ENCODE measurements at regions not wholly inside any gene's neighbourhood (a gene's known extent, or its start where the extent isn't known, plus 50 kb on each side); places are given as distances from the start of the nearest gene placed in this dataset.
A peak's percentile ranks its signal among the peaks of the same experiment; 100 is the strongest.

DNA sequence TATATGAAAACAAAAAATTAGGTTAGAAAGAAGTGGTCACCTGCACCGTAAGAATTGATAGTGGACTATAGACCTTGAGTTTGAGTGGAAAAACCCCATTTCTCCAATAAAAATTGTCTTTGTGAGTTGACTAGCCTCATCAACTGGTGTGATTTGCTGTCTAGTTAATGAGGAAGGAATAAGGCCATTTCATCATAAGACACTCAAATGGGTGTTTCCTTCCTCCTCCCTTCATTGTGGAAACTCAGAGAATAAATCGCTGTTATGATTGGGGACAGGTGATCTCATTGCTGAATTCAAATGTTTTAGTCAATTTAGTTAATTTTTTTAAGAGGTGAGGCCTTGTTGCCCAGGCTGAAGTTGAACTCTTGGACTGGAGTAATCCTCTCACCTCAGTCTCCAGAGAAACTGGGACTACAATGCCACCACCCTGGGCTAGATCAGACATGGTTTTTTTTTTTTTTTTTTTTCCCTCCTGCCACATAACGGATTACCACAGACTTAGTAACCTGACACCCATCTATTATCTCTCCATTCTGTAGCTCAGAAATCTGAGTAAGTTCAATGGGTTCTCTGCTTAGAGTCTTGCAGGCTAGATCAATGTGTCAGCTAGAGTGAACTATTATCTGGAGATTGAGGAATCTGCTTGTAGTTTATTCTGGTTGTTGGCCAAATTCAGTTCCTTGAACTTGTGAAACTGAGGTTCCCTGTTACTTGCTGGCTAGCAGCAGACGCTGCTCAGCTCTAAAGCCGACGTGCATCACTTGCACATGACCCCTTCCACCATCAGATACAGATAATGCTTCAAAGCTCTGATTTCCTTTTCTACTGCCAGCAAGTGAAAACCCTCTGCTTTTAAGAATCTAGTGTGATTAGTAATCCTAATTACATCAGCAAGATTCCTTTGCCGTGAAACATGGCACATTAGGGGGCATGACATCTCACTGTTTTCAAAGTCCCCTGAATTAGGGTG lies 663.8 kb upstream of the CDH9 start:
- DNase-seq (ENCODE audit: low read depth in 2 of 2): peak; percentile 48 to 64

DNA sequence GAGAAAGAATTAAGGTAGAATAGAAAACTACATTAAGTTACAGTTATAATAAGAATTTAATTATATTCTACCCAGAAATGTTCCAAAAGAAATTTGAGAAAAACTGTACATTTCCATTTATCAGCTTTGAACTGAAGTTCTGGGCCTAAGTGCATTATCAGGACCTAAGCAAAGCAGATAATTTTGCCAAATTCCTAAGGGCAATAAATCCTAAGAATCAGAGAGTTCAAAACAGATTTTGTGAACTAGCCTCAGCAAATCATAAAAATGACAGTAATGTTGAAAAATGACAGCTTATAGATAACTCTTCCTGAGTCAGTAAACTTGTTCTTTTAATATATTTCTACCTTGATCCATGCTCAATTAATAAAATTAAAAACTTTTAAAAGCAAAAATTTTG lies 662.1 kb upstream of the CDH9 start:
- no peak for DNase-seq (ENCODE audit: low read depth in 2 of 2)

DNA sequence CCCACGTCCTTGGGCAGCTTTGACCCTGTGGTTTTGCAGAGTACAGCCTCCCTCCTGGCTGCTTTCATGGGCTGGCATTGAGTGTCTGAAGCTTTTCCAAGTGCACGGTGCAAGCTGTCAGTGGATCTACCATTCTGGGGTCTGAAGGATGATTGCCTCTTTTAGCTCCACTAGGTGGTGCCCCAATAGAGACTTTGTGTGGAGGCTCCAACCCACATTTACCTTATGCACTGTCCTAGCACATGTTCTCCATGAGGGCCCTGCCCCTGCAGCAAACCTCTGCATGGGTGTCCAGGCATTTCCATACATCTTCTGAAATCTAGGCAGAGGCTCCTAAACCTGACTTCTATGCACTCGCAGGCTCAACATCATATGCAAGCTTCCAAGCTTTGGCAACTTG lies 644.2 kb upstream of the CDH9 start:
- DNase-seq (ENCODE audit: low read depth in 2 of 2): no peak

DNA sequence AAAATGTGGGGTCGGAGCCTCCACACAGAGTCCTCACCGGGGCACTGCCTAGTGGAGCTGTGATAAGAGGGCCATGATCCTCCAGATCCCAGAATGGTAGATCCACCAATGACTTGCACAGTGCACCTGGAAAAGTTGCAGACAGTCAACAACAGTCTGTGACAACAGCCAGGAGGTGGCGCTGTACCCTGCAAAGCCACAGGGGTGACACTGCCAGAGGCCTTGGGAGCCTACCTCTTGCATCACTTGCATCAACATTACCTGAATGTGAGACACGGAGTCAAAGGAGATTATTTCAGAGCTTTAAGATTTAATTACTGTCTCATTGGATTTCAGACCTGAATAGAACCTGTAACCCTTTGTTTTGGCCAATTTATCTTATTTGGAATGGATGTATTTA lies 614.1 kb upstream of the CDH9 start:
- no peak for DNase-seq (ENCODE audit: low read depth in 2 of 2)

DNA sequence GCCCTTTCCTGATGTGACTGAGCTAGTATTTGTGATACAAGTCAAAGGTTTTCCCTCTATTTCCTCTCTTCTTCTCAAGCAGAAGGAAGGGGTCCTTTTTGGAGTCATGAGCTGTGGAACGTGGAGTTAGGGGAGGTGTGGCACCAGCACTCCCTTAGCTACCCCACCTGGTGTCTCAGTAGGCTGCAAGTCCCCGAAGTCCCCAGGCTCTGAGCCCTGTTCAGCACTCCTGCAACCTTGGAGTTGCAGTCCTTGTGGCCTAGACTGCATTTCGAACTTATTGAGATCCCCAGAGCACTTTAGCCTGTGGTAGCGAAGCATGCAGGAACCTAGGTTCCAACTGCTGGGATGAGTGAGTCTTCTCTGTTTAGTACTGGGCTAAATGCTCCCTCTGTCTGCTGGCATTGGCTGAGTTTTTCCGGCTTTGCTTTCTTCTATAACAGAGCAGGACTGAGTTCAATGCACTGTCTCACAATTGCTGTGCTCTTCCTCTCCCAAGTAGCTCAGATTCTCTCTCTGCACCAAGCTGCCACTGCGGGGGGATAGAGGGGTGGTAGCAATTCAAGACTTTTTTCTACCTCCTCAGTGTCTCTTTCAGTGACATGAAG lies 600.7 kb upstream of the CDH9 start:
- no peak for DNase-seq (ENCODE audit: low read depth in 2 of 2)

DNA sequence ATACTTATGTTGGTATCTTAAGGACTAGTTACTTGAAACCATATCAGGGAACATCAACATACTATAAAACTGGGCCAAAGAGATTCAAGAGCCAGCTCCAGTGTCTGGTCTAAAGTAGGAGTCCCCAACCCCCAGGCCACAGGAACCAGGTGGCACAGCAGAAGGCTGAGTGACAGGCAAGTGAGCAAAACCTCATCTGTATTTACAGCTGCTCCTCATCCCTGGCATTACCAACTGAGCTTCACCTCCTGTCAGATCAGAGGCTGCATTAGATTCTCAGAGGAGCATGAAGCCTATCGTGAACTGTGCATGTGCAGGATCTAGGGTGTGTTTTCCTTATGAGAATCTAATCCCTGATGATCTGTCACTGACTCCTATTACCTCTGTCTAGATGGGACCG lies 581.6 kb upstream of the CDH9 start:
- no peak for DNase-seq (ENCODE audit: low read depth in 2 of 2)

DNA sequence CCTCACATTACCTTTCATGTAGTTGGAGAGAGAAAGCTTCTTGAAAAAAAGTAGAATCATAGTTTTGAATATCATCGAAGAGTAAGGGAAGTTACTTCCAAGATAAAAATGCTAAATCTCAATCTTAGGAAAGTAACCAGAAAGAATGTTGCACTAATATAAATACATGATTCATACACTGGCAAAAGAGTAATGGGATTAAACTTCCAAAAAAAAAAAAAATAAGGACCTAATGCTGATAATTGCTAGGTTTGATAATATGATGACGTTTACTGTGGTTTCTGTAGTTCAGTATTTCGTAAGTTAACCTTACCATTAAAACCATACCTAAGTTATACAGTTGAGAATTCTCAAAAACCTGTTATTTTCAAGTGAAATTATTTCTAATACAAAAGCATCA lies 573.8 kb upstream of the CDH9 start:
- DNase-seq (ENCODE audit: low read depth in 2 of 2): no peak

DNA sequence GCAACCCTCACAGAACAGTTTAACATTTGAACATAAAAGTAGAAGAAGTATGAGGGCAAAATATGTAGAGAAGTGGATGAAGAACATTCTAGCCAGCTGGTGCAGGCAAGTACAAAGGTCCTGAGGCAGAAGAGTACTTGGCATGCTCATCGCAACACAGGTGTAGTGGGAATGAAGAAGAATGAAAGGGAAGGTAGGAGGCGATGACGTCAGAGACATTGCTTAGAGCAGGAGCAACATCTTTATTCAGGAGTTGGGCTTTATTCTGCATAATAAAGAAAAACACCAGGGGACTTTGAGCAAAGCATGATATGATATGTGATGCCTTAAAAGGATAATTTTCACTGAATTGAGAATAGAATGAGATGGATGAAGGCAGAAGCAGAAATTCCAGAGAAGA lies 570.6 kb upstream of the CDH9 start:
- no peak for DNase-seq (ENCODE audit: low read depth in 2 of 2)

DNA sequence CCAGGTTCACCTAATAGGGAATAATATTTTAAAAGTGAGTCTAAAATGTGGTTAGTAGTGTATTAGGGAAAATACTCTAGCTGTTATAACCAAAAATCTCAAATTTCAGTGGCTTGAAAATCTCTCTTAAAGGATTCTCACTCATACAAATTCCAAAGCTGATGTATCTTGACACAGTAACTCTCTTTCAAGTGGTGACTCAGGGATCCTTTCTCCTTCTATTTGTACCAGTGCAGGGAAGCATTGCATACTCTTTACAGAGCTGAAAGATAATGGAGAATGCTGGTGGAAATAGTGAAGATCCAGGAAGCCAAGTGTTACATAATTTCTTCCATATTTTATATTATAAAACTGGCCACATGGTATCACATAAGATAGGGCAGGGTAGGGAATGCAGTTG lies 560.2 kb upstream of the CDH9 start:
- DNase-seq (ENCODE audit: low read depth in 2 of 2): peak in 1 of 2 experiments; percentile 14

DNA sequence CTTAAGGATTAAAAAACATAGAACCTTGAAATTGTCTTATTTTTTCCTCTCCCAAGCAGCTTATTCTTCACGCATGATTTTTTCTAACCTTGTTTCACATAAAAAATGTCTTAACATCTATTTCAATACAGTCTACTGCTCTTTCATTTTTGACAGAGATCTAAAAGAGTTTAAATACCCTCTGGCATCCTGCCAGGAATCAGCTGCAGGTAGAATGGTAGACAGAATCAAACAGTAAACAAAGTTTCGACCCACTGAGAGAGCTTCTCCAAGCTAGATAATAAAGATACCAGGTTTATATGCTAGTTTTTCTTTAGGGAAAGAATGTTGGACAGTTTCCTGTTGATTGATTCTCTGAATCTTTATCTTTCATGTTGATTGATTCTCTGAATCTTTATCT lies 555.8 kb upstream of the CDH9 start:
- no peak for DNase-seq (ENCODE audit: low read depth in 2 of 2)

DNA sequence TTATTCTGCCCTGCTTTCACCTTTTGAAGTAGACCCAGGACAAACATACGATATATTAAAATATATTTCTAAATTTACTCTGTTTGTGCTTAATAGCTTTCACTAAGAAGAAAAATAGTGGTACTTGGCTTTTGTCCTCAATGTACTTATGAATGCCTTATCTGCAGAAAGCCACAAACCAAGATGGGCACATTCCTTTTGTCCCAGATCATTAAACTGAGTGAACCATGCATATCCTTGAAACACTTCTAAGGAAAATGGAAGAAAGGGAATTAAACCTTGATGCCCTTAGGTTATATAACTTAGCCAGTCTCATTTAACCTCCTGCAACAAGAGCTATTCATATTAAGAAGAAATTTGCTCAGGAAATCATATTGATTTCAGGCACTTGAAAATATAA lies 553.8 kb upstream of the CDH9 start:
- DNase-seq (ENCODE audit: low read depth in 2 of 2): peak; percentile 12 to 24

DNA sequence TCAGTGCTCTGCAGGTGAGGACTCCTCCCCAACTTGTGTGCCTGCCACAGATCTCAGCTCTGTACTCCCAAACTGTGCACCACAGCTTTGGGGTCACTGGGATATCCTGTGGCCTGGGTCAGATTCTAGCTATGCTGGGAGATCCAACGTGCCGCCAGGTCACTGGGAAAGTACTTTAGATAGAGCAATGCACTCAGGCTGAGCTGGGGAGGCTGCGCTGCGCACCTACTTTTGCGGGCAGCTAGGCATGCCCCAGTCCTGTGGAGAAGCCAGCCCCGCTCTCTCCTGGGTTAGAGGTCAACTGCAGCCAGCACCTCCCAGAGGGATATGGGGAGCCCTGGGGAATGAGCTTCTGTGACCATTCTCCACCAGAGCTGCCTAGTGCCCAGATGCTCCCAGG lies 552.1 kb upstream of the CDH9 start:
- no peak for DNase-seq (ENCODE audit: low read depth in 2 of 2)

DNA sequence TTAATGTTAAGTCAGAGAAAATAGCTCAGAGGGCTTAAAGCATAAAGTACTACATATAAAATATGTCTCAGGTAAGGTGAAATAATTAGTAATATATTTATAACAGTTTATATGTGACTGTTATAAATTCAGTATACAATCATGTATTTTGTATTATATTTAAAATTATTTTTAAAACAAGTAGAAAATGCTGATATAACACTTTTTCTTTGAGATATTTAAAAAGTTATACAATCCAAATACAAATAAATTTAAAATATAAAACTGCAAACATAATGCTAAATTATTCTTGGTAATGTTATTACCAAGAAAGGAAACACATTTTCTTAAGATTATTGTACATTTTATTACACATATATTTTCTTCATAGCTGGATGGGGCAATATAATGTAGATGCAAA lies 539.9 kb upstream of the CDH9 start:
- no peak for DNase-seq (ENCODE audit: low read depth in 2 of 2)

DNA sequence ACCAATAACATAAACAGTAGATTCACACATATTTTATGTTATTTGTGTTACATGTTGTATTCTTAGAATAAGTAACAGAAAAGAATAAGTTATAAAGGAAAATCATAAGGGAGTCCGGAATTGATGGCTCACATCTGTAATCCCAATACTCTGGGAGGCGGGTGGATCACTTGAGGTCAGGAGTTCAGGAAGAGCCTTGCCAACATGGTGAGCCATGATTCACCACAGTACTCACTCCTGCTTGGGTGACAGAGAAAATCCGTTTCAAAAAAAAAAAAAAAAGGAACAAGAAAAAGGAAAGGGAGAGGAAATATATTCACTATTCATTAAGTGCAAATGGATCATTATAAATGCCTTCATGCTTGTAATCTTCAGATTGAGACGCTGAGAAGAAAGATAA lies 533.3 kb upstream of the CDH9 start:
- DNase-seq (ENCODE audit: low read depth in 2 of 2): no peak

DNA sequence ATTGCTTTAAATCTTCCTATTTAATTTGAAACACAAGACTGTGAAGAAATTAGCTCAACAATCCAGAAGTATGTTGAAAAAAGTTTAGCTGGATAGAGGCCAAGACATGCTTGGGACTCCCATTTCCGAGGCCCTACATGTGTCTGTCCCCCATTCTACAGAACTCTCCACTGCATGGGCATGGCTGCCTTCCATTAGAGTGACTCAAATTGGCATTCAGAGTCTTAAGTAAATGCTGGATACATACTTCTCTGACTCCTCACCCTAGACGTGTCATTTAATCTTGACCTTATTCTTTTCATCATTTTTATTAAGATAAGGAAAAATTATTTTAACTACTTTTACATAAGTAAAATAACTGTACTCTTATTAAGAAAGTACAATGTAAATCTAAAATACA lies 530.4 kb upstream of the CDH9 start:
- no peak for DNase-seq (ENCODE audit: low read depth in 2 of 2)

DNA sequence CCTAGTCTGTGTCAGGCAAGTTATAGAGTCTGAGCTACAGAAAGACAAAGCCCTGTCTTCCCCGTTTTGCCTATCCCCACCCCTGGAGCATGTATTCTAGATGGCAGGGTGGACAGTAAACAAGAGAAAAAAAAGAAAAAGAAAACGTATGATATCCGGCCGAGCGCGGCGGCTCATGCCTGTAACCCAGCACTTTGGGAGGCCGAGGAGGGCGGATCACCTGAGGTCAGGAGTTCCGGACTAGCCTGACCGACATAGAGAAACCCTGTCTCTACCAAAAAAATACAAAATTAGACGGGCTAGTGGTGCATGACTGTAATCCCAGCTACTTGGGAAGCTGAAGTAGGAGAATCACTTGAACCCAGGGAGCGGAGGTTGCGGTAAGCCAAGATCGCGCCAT lies 523.0 kb upstream of the CDH9 start:
- DNase-seq (ENCODE audit: low read depth in 2 of 2): no peak

DNA sequence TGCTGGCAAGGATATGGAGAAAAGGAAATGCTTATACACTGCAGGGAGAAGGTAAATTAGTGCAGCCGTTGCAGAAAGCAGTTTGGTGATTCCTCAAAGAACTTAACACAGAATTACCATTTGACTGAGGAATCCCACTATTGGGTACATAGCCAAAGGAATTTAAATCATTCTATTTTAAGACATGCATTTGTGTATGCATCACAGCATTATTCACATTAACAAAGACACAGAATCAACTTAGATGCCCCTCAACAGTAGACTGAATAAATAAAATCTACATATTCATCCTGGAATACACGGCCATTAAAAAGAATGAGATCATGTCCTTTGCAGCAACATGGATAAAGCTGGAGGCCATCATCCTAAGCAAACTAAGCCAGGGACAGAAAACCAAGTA lies 510.1 kb upstream of the CDH9 start:
- DNase-seq (ENCODE audit: low read depth in 2 of 2): no peak

DNA sequence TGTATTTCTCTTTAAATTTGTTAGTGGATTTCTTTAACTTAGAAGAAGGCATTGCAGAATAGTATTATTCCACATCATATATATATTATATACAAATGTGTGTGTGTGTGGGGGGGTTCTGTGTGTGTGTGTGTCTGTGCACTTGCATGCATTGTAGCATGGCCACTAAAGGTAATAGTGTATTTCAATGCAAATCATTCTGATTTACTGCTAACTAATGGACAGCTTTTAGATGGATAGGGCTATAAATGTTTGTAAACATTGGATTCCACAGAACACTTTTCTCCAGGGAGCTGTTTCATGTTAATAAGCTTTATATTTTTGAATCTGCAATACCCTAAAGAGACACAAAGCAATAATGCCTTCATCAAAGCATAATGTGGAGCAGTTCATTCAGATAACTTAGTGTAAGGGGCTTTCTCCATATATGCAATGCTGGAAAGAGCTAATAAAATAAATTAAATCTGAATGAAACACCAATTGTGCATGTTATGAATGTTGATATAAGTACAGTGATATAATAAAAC lies 496.7 kb upstream of the CDH9 start:
- DNase-seq (ENCODE audit: low read depth in 2 of 2): no peak

DNA sequence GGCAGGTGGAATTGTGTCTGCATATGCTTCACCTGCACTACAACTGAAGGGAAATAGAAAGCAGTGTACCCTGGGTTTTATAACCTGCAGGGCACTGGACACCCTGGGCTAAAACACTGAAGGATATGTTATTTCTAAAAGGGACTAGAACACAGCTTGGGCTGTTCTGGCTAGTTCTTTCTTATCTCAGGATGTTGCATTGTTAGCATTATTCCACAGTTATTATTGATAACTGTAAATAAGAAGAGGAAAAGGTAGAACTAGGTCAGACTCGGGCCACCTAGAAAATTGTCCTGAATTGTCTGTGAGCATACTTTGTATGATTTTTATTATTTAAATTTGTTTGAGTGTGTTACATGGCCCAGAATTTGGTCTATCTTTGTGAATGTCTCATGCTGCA lies 493.9 kb upstream of the CDH9 start:
- DNase-seq (ENCODE audit: low read depth in 2 of 2): no peak

DNA sequence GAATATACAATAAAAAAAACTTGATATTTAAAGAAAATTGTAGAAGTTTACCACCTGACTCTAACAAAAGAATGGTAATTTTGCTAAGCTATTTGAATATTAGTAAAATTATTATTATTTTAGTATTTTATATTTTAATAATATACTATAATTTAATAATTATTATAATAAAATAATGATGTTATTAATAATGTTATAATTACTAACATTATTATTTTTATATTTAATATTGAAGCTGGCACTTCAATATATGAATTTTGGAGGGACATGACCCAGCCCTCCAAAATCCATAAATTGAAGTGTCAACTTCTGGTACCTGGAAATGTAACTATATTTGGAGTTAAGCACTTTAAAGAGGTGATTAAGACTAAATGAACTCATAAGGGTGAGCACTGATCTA lies 486.1 kb upstream of the CDH9 start:
- DNase-seq (ENCODE audit: low read depth in 2 of 2): no peak

DNA sequence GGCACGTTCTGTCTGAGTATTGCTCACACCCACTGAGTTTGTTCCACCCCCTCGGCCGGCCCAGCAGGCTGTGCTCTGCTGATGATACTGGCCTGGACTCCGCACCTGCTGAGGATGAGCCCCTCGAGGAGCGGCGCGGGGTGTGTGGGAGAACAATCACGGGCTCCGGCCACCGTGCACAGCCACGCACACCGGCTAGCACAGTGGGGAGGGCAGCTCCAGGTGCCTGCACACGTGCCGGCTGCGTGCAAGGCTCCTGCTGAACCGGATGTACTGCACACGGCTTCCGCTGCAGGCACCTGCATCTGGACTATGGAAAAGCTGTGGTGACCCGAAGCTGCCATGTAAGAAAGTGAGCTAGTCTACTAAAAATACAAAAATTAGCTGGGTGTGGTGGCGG lies 485.2 kb upstream of the CDH9 start:
- no peak for DNase-seq (ENCODE audit: low read depth in 2 of 2)

DNA sequence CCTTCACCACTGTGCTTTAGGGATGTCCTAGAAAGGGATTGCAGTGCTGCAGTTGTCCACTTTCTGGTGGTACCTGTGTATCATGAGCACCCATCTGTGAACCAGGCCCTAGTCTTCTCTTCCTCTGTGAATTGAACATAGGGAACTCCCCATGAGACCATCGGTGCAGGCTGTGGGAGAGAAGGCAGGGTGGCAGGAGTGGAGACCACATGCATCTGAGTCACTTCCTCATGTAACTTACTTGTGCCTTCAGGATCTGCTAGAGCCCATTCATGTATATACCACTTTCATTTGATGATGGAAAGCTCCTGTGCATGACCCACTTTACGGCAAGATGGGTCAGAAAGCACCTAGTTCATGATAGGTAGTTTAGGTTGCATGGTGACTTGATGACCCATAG lies 478.1 kb upstream of the CDH9 start:
- no peak for DNase-seq (ENCODE audit: low read depth in 2 of 2)

DNA sequence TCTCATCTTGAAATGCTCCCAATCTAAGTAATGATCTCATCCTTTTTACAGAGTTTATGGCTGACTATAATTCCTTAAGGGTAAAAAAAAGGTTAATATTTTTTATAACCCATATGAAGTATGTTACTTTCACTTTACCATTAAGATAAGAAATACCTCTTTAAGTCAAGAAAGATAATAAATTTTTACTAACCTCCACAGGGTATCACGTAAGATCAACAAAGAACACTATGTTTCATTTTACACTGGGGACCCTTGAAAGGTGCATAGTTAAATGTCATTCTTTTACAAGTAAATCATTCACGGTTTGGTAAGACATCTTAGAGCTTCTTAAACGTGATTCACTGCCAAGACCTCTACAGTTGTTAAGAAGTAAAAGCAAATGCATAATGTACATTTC lies 472.7 kb upstream of the CDH9 start:
- no peak for DNase-seq (ENCODE audit: low read depth in 2 of 2)
